ENCODE measurements at regions not wholly inside any gene's neighbourhood (a gene's known extent, or its start where the extent isn't known, plus 50 kb on each side); places are given as distances from the start of the nearest gene placed in this dataset.

DNA sequence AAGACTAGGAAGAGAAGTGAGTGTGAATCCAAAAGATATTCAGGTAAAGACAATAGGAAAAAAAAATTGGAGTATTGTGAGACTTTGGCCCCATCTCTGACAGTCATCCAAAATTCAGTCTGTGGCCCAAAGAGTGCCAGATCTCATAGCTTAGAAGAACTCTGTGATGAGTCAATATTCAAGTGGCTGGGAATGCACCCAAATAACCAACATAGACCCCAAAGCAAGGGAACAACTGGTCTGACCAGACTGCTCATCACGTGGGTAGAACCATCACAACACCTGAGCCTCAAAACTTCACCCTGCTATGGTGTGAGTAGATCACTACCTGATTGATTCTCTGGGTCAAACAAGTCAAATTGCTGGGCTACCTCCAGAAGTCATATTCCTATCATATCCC lies 51.1 kb upstream of the TRDN start:
- no peak for TF ChIP-seq CTCF (conservative IDR thresholded peaks at IDR 0.05)
- Histone ChIP-seq H3K4me1 (ENCODE audit: insufficient read depth, low read length) (no peaks in the 10 kb centered on the region), H2AFZ (ENCODE audit: low read length) (no peak overlapping the region), H3K14ac (ENCODE audit: insufficient read depth, low read length) (no peak overlapping the region), H3T11ph (ENCODE audit: low read length) (no peak overlapping the region), H3K79me2 (ENCODE audit: insufficient read depth, low read length) (no peaks in the 10 kb centered on the region), H4K91ac (ENCODE audit: insufficient read length, low read depth, low read length) (no peak overlapping the region), H3K4ac (ENCODE audit: low read depth, low read length) (no peak overlapping the region), H4K5ac (ENCODE audit: insufficient read length, low read depth, low read length) (no peak overlapping the region), H3K23me2 (ENCODE audit: insufficient read length, low read depth, low read length, poor library complexity, severe bottlenecking) (no peaks in the 10 kb centered on the region), H4K8ac (replicated peaks; ENCODE audit: insufficient read length, low read depth, low read length) (no peak overlapping the region), H3K79me1 (ENCODE audit: insufficient read depth, low read depth, low read length, poor library complexity, severe bottlenecking) (no peaks in the 10 kb centered on the region), H2BK120ac (ENCODE audit: low read depth, low read length, poor library complexity, severe bottlenecking) (no peak overlapping the region), H3K9ac (ENCODE audit: extremely low read depth, insufficient read length, low read length) (no peak overlapping the region), H2AK5ac (ENCODE audit: insufficient read length, low read length) (no peak overlapping the region), H3K4me2 (ENCODE audit: insufficient read depth, insufficient read length, low read length) (no peak overlapping the region), H3K27ac (ENCODE audit: insufficient read length, low read depth, low read length) (no peak overlapping the region), H3K56ac (ENCODE audit: insufficient read length, low read depth, low read length) (no peak overlapping the region), H3K9me3 (ENCODE audit: control insufficient read depth, low read depth, low read length) (no peaks in the 10 kb centered on the region), H2BK12ac (ENCODE audit: insufficient read length, low read depth, low read length) (no peak overlapping the region), H4K20me1 (ENCODE audit: control insufficient read depth, insufficient read depth, insufficient read length) (no peaks in the 10 kb centered on the region), H2BK15ac (ENCODE audit: low read depth, low read length) (no peak overlapping the region), H2BK5ac (ENCODE audit: insufficient read length, low read length) (no peak overlapping the region), H3K27me3 (ENCODE audit: insufficient read depth, low read length) (no peaks in the 10 kb centered on the region), H3K18ac (ENCODE audit: insufficient read length, low read depth, low read length) (no peak overlapping the region), H3K23ac (ENCODE audit: insufficient read length, low read depth, low read length) (no peak overlapping the region), H2BK20ac (ENCODE audit: low read depth, low read length, poor library complexity, severe bottlenecking) (no peak overlapping the region)
- no peak overlapping the region for H3K27ac Mint-ChIP-seq
- WGBS (ENCODE audit: extremely low coverage, insufficient read length, low lambda C conversion rate): no CpG with 5 or more reads among the region's 1 CpG
- no peaks in the 10 kb centered on the region for H3K36me3 Mint-ChIP-seq (ENCODE audit: insufficient read depth in 1 of 3, low read depth in 3 of 3)
- no peaks in the 10 kb centered on the region for H3K9me3 Mint-ChIP-seq
- no peaks in the 10 kb centered on the region for H3K27me3 Mint-ChIP-seq (ENCODE audit: low read depth)
- H3K4me1 Mint-ChIP-seq: no peaks in the 10 kb centered on the region
- DNase-seq: no peak
- no peak overlapping the region for H3K4me3 Mint-ChIP-seq
